GM23248 (cell line): ENCODE measurements at regions not wholly inside any gene's neighbourhood (a gene's known extent, or its start where the extent isn't known, plus 50 kb on each side); places are given as distances from the start of the nearest gene placed in this dataset.

ENCODE experiments used
- EZH2 ChIP-seq: fragments of 200-600 bp; sonication (generic); IDR thresholded peaks from 2 replicates; pipeline ENCODE4 v1.6.1; 2018; ENCODE audit warnings: antibody characterized with exemption, mild to moderate bottlenecking; ENCODE audit not compliant: insufficient read depth, poor library complexity, severe bottlenecking
- EZH2phosphoT487 ChIP-seq: fragments of 200-600 bp; sonication (generic); IDR thresholded peaks from 2 replicates; pipeline ENCODE4 v1.6.1; 2018; ENCODE audit warnings: antibody characterized with exemption, moderate library complexity, mild to moderate bottlenecking, low read depth; ENCODE audit not compliant: insufficient read depth

DNA sequence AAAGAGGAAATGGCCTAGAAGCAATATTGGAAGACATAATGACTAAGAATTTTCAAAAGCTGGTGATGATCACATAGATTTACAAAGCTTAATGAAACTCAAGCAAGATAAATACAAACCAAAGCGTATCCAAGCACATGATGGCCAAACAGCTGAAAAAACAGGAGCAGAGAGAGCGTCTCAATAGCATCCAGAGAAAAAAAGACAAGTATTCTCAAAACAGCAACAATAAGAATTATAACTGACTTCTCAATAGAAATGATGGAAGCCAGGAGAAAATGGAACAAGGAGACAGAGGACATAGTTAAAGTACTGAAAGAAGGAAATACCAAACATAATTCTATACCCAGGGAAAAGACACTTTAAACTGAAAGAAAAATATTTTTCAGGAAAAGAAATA is 437.2 kb upstream of the TNP1 start:
- TF ChIP-seq EZH2phosphoT487 (no peak), EZH2 (no peak)
